Hepatocyte (in vitro differentiated cells): ENCODE measurements at regions not wholly inside any gene's neighbourhood (a gene's known extent, or its start where the extent isn't known, plus 50 kb on each side); places are given as distances from the start of the nearest gene placed in this dataset.

Experiments used
- DNase-seq: peaks from one replicate; pipeline ENCODE4 v3.0.0-alpha.2; 2016; ENCODE audit warnings: low spot score
- H2AFZ ChIP-seq: fragments of 200-600 bp; sonication (generic); 2 replicates; pipeline ENCODE4 v1.6.0; 2016; ENCODE audit warnings: antibody characterized with exemption, mild to moderate bottlenecking
- H3K27ac ChIP-seq: fragments of 200-600 bp; sonication (generic); 2 replicates; pipeline ENCODE4 v1.5.1; 2016; ENCODE audit warnings: mild to moderate bottlenecking
- H3K27me3 ChIP-seq: fragments of 200-600 bp; sonication (generic); 2 replicates; pipeline ENCODE4 v1.6.1; 2016
- H3K36me3 ChIP-seq: fragments of 200-600 bp; sonication (generic); replicated peaks from 2 replicates; pipeline ENCODE4 v1.5.1; 2016; ENCODE audit warnings: low read depth; ENCODE audit not compliant: insufficient read depth
- H3K4me1 ChIP-seq: fragments of 200-600 bp; sonication (generic); 2 replicates; pipeline ENCODE4 v1.5.1; 2016; ENCODE audit warnings: mild to moderate bottlenecking, moderate library complexity; ENCODE audit not compliant: insufficient read depth
- H3K4me2 ChIP-seq: fragments of 200-600 bp; sonication (generic); 2 replicates; pipeline ENCODE4 v1.6.0; 2016
- H3K4me3 ChIP-seq: fragments of 200-600 bp; sonication (generic); 2 replicates; pipeline ENCODE4 v1.5.1; 2016; ENCODE audit warnings: mild to moderate bottlenecking
- H3K79me2 ChIP-seq: fragments of 200-600 bp; sonication (generic); 2 replicates; pipeline ENCODE4 v1.6.0; 2017; ENCODE audit warnings: mild to moderate bottlenecking
- H3K9me2 ChIP-seq: fragments of 200-600 bp; sonication (generic); replicated peaks from 2 replicates; pipeline ENCODE4 v1.6.0; 2017; ENCODE audit warnings: mild to moderate bottlenecking; ENCODE audit not compliant: insufficient read depth
- H3K9me3 ChIP-seq: fragments of 200-600 bp; sonication (generic); 2 replicates; pipeline ENCODE4 v1.5.1; 2016; ENCODE audit warnings: low read depth, mild to moderate bottlenecking
- H4K20me1 ChIP-seq: fragments of 200-600 bp; sonication (generic); 2 replicates; pipeline ENCODE4 v1.6.0; 2016; ENCODE audit warnings: mild to moderate bottlenecking; ENCODE audit not compliant: insufficient read depth, poor library complexity, severe bottlenecking
- CTCF ChIP-seq: fragments of 200-600 bp; sonication (generic); IDR thresholded peaks from 2 replicates; pipeline ENCODE4 v1.5.1; 2016; ENCODE audit warnings: antibody characterized with exemption, mild to moderate bottlenecking; ENCODE audit not compliant: poor library complexity
- EZH2 ChIP-seq: fragments of 200-600 bp; sonication (generic); IDR thresholded peaks from 2 replicates; pipeline ENCODE4 v1.6.1; 2016; ENCODE audit warnings: antibody characterized with exemption, mild to moderate bottlenecking, borderline replicate concordance
- EZH2phosphoT487 ChIP-seq: fragments of 200-600 bp; sonication (generic); IDR thresholded peaks from one replicate; pipeline ENCODE4 v1.6.1; 2018; ENCODE audit warnings: antibody characterized with exemption, mild to moderate bottlenecking, low read depth, moderate library complexity; ENCODE audit not compliant: unreplicated experiment, severe bottlenecking
- WGBS: methylation state at CpG from one replicate; pipeline ENCODE4 v1.1.6; 2016; ENCODE audit warnings: low lambda C conversion rate; ENCODE audit errors: missing lambda C conversion rate; 5-methylcytosine and 5-hydroxymethylcytosine counted together

DNA sequence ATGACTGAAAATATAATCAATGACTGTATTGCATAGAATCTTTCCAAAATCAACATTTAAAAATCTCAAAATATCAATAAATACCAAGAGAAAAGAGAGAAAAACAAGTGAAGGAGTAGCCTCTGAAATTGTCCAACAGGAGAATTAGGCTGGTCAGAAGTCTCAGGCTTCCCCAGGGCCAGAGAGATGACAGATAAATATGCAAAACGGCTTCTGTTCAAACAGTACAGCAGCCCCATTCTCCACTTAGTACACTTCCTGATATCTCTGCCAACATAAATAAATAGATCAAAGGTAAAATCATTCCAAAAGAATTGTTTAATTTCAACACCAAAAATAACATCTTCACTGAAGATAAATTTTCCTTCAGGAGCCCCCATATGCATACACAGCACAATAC, 204.7 kb upstream of the GABRA2 start:
- no peak overlapping the region for H2AFZ ChIP-seq
- no peaks in the 10 kb centered on the region for H3K4me1 ChIP-seq
- H3K36me3 ChIP-seq, result no peaks in the 10 kb centered on the region
- H3K27me3 ChIP-seq, result no peaks in the 10 kb centered on the region
- TF ChIP-seq CTCF (no peak), EZH2 (no peak), EZH2phosphoT487 (no peak)
- H3K9me2 ChIP-seq, result no peaks in the 10 kb centered on the region
- H3K9me3 ChIP-seq, result no peaks in the 10 kb centered on the region
- no peaks in the 10 kb centered on the region for H3K79me2 ChIP-seq
- H3K27ac ChIP-seq, result no peak overlapping the region
- WGBS, result 57% methylated on average over 1 of the region's 1 CpG
- DNase-seq, result no peak
- no peak overlapping the region for H3K4me2 ChIP-seq
- H3K4me3 ChIP-seq, result no peak overlapping the region
- H4K20me1 ChIP-seq, result no peaks in the 10 kb centered on the region

GRCh38 chr4:46586566-46586965, 196.6 kb upstream of the GABRA2 start:
- H4K20me1 ChIP-seq, result no peaks in the 10 kb centered on the region
- no peaks in the 10 kb centered on the region for H3K9me3 ChIP-seq
- H3K9me2 ChIP-seq, result no peaks in the 10 kb centered on the region
- no peaks in the 10 kb centered on the region for H3K27me3 ChIP-seq
- H3K4me1 ChIP-seq, result no peaks in the 10 kb centered on the region
- DNase-seq, result no peak
- 37% methylated on average over 2 of the region's 2 CpGs for WGBS
- no peaks in the 10 kb centered on the region for H3K36me3 ChIP-seq
- H3K4me3 ChIP-seq, result no peak overlapping the region
- H3K27ac ChIP-seq, result no peak overlapping the region
- no peaks in the 10 kb centered on the region for H3K79me2 ChIP-seq
- no peak overlapping the region for H3K4me2 ChIP-seq
- no peak for TF ChIP-seq EZH2
- TF ChIP-seq CTCF, result no peak
- TF ChIP-seq EZH2phosphoT487, result no peak
- H2AFZ ChIP-seq, result no peak overlapping the region

- Histone ChIP-seq H3K9me2 (no peaks in the 10 kb centered on the region), H3K4me1 (no peaks in the 10 kb centered on the region), H2AFZ (no peak overlapping the region), H3K27ac (no peak overlapping the region), H3K9me3 (no peaks in the 10 kb centered on the region), H3K79me2 (no peaks in the 10 kb centered on the region), H3K36me3 (no peaks in the 10 kb centered on the region), H4K20me1 (no peaks in the 10 kb centered on the region), H3K27me3 (no peaks in the 10 kb centered on the region), H3K4me2 (no peak overlapping the region), H3K4me3 (no peak overlapping the region)
- no peak for DNase-seq
- TF ChIP-seq CTCF (no peak), EZH2 (no peak), EZH2phosphoT487 (no peak)
- WGBS, result 84% methylated on average over 4 of the region's 4 CpGs
Observed at GRCh38 chr4:46581677-46582076, 191.7 kb upstream of the GABRA2 start.

- WGBS, result 50% methylated on average over 3 of the region's 3 CpGs
- H4K20me1 ChIP-seq, result no peaks in the 10 kb centered on the region
- no peaks in the 10 kb centered on the region for H3K79me2 ChIP-seq
- H3K9me2 ChIP-seq, result no peaks in the 10 kb centered on the region
- no peaks in the 10 kb centered on the region for H3K27me3 ChIP-seq
- H3K4me2 ChIP-seq, result no peak overlapping the region
- no peak overlapping the region for H3K4me3 ChIP-seq
- no peaks in the 10 kb centered on the region for H3K4me1 ChIP-seq
- no peak for DNase-seq
- H2AFZ ChIP-seq, result no peak overlapping the region
- H3K27ac ChIP-seq, result no peak overlapping the region
- no peak for TF ChIP-seq EZH2
- no peaks in the 10 kb centered on the region for H3K36me3 ChIP-seq
- no peaks in the 10 kb centered on the region for H3K9me3 ChIP-seq
Observed at GRCh38 chr4:46554760-46555465, 165.0 kb upstream of the GABRA2 start.
